AG04450 (cell line): ENCODE measurements at regions not wholly inside any gene's neighbourhood (a gene's known extent, or its start where the extent isn't known, plus 50 kb on each side); places are given as distances from the start of the nearest gene placed in this dataset.

Source experiments
- CTCF ChIA-PET: fragments of 300-600, 350-600 bp; formaldehyde crosslinking; extraction: SDS; loops from one replicate; lab custom pipeline; 2022; ENCODE audit warnings: antibody characterized with exemption, inconsistent platforms; lab: Charles Lee
- POLR2A ChIA-PET: fragments of 350-600 bp; formaldehyde crosslinking; extraction: SDS; loops from one replicate; lab custom pipeline; 2021; ENCODE audit warnings: antibody characterized with exemption, inconsistent platforms; lab: Yijun Ruan, JAX
- DNase-seq: peaks from one replicate; pipeline ENCODE4 v3.0.0-alpha.2; 2011; ENCODE audit warnings: low read depth, low spot score
- H3K27ac ChIP-seq: one replicate; pipeline ENCODE4 v1.5.1; 2012; ENCODE audit warnings: low read depth, low read length, control low read depth
- H3K27me3 ChIP-seq: one replicate; pipeline ENCODE4 v1.6.0; 2012; ENCODE audit warnings: low read length; ENCODE audit not compliant: control insufficient read depth, insufficient read depth
- H3K4me3 ChIP-seq: 2 replicates; pipeline ENCODE4 v1.5.1; 2011; ENCODE audit warnings: mild to moderate bottlenecking, low read depth, low read length, control low read depth
- H3K9me3 ChIP-seq: 2 replicates; pipeline ENCODE4 v1.5.1; 2012; ENCODE audit warnings: low read length; ENCODE audit not compliant: control insufficient read depth, insufficient read depth
- CTCF ChIP-seq: IDR thresholded peaks from 2 replicates; pipeline ENCODE4 v1.5.1; 2011; ENCODE audit warnings: low read depth, low read length, control low read depth, inconsistent platforms

- Histone ChIP-seq H3K27ac (no peak overlapping the region), H3K27me3 (no peaks in the 10 kb centered on the region), H3K9me3 (peaks cover 16% of the 10 kb centered on the region), H3K4me3 (no peak overlapping the region)
- POLR2A ChIA-PET: no interaction called here
- no peak for DNase-seq
- TF ChIP-seq CTCF: no peak
- CTCF ChIA-PET: no interaction called here
These were observed 601.7 kb upstream of the GJE1 start for GRCh38 chr6:141531040-141531439.

GRCh38 chr6:141528596-141528995 lies 604.1 kb upstream of the GJE1 start:
- DNase-seq: no peak
- Histone ChIP-seq H3K27ac (no peak overlapping the region), H3K9me3 (peaks cover 16% of the 10 kb centered on the region), H3K27me3 (no peaks in the 10 kb centered on the region), H3K4me3 (no peak overlapping the region)
- ChIA-PET POLR2A (no interaction called here), CTCF (interaction anchor here (0.5 kb wide), 1 partner anchor 103 kb away, joined by 3 read pairs; no protein-coding TSS in a partner anchor)
- TF ChIP-seq CTCF: no peak

GRCh38 chr6:141526985-141527384 lies 605.7 kb upstream of the GJE1 start:
- ChIA-PET CTCF (no interaction called here), POLR2A (no interaction called here)
- Histone ChIP-seq H3K27ac (no peak overlapping the region), H3K9me3 (peaks cover 13% of the 10 kb centered on the region), H3K4me3 (no peak overlapping the region), H3K27me3 (no peaks in the 10 kb centered on the region)
- no peak for DNase-seq
- no peak for TF ChIP-seq CTCF

GRCh38 chr6:141521440-141521839 lies 611.3 kb upstream of the GJE1 start:
- no peaks in the 10 kb centered on the region for H3K9me3 ChIP-seq
- ChIA-PET POLR2A (no interaction called here), CTCF (no interaction called here)

GRCh38 chr6:141513830-141514229 lies 618.9 kb upstream of the GJE1 start:
- no peak overlapping the region for H3K4me3 ChIP-seq
- H3K9me3 ChIP-seq: no peaks in the 10 kb centered on the region
- CTCF ChIA-PET: no interaction called here
- no peak for TF ChIP-seq CTCF
- H3K27ac ChIP-seq: no peak overlapping the region
- H3K27me3 ChIP-seq: no peaks in the 10 kb centered on the region
- POLR2A ChIA-PET: no interaction called here
- no peak for DNase-seq

More at GRCh38 chr6:141521440-141521839, 611.3 kb upstream of the GJE1 start:
- H3K4me3 ChIP-seq: no peak overlapping the region
- H3K27ac ChIP-seq: no peak overlapping the region
- DNase-seq: no peak
- no peak for TF ChIP-seq CTCF
- no peaks in the 10 kb centered on the region for H3K27me3 ChIP-seq
